ENCODE measurements at regions not wholly inside any gene's neighbourhood (a gene's known extent, or its start where the extent isn't known, plus 50 kb on each side); places are given as distances from the start of the nearest gene placed in this dataset.

DNA sequence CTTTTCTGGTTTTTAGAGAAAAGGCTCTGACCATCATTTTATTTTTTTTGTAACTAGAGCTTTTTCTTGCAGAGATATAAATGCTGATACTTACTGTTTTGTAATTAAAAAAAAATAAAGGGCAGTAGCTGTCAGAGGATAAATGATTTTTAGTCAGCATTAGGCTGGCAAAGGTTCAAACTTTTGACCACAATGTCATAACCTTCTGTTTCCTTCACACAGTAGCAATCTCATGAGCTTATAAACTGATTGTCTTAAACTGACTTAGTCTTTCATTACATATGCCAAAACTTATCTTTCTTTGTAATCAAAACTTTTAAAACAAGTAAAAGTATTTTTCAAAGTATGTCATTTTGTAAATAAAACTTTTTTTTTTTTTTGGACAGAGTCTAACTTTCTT is 841.9 kb downstream of the OTOL1 start:
- Histone ChIP-seq H3K36me3 (ENCODE audit: control insufficient read depth, insufficient read depth, low read length) (no peaks in the 10 kb centered on the region), H3K4me3 (replicated peaks; ENCODE audit: low read depth, low read length) (no peak overlapping the region), H3K27me3 (replicated peaks; ENCODE audit: control insufficient read depth, insufficient read depth, low read length) (no peaks in the 10 kb centered on the region)
- TF ChIP-seq, protein P1, sequence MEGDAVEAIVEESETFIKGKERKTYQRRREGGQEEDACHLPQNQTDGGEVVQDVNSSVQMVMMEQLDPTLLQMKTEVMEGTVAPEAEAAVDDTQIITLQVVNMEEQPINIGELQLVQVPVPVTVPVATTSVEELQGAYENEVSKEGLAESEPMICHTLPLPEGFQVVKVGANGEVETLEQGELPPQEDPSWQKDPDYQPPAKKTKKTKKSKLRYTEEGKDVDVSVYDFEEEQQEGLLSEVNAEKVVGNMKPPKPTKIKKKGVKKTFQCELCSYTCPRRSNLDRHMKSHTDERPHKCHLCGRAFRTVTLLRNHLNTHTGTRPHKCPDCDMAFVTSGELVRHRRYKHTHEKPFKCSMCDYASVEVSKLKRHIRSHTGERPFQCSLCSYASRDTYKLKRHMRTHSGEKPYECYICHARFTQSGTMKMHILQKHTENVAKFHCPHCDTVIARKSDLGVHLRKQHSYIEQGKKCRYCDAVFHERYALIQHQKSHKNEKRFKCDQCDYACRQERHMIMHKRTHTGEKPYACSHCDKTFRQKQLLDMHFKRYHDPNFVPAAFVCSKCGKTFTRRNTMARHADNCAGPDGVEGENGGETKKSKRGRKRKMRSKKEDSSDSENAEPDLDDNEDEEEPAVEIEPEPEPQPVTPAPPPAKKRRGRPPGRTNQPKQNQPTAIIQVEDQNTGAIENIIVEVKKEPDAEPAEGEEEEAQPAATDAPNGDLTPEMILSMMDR (IDR thresholded peaks at IDR 0.05; ENCODE audit: insufficient read depth, low read length, poor library complexity, severe bottlenecking): no peak
- DNase-seq (ENCODE audit: extremely low read depth, insufficient read length): no peak

DNA sequence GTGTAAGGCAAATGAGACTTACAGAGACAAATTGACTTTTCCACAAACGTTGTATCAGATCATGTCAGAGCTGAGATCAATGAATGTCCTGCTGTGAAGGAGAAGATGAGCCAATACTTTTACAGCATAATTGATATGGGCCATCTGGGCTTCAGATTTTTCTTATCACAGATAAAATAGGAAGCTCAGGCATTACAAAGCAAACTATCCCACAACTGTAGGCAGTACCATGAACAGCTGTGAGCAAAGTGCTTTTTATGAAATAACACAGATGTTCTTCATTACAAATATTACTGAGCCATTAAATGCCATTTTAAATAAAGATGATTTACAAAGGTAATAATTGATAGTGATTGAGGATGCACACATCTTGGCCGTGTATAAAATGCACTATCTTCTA is 852.3 kb downstream of the OTOL1 start:
- Histone ChIP-seq H3K4me3 (replicated peaks; ENCODE audit: low read depth, low read length) (no peak overlapping the region), H3K36me3 (ENCODE audit: control insufficient read depth, insufficient read depth, low read length) (no peaks in the 10 kb centered on the region)
- TF ChIP-seq, protein P1 (IDR thresholded peaks at IDR 0.05; ENCODE audit: insufficient read depth, low read length, poor library complexity, severe bottlenecking): no peak

DNA sequence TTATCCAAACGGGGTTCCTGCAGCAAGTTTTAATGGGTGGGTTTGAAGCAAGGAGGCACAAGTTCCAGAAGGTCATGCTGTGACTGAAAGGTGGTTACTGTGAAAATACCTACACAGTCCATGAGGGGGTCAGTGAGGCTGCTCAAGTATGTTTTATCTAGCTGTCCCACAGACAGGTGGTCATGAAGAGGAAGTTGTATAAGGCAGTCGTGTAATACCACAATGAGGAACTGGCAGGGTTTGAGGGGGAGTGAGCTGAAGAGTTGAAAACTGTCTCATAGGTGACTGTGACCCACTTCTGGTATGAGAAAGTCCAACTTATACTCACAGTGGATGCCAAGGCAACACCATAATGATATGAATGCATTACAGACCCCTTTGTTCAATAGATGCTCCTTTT is 856.8 kb downstream of the OTOL1 start:
- Histone ChIP-seq H3K27me3 (replicated peaks; ENCODE audit: control insufficient read depth, insufficient read depth, low read length) (no peaks in the 10 kb centered on the region), H3K36me3 (ENCODE audit: control insufficient read depth, insufficient read depth, low read length) (no peaks in the 10 kb centered on the region), H3K4me3 (replicated peaks; ENCODE audit: low read depth, low read length) (no peak overlapping the region)
- DNase-seq (ENCODE audit: extremely low read depth, insufficient read length): no peak
- TF ChIP-seq, protein P1 (IDR thresholded peaks at IDR 0.05; ENCODE audit: insufficient read depth, low read length, poor library complexity, severe bottlenecking): no peak

More for the DNA sequence above, 852.3 kb downstream of the OTOL1 start:
- H3K27me3 ChIP-seq (replicated peaks; ENCODE audit: control insufficient read depth, insufficient read depth, low read length): no peaks in the 10 kb centered on the region
- DNase-seq (ENCODE audit: extremely low read depth, insufficient read length): no peak

DNA sequence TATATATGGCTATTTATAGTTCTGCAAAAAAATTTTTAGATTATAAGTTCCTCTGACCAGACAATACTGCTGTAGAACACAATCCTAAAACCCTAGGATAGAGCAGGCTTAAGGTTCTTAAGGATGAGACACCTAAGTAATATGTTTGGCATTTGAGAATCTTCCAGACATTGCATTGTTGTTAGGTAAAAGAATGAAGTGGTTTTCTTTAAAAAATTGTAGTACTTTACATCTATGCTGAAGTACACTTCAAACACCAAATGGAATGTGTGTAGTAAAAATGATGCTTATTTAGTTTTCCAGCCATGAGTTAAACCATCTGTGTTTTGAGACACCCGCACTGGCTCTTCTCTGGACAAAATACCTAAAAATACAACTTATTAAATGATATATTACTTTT is 857.7 kb downstream of the OTOL1 start:
- H3K4me3 ChIP-seq (replicated peaks; ENCODE audit: low read depth, low read length): no peak overlapping the region
- no peaks in the 10 kb centered on the region for H3K36me3 ChIP-seq (ENCODE audit: control insufficient read depth, insufficient read depth, low read length)
- DNase-seq (ENCODE audit: extremely low read depth, insufficient read length): no peak
- no peaks in the 10 kb centered on the region for H3K27me3 ChIP-seq (replicated peaks; ENCODE audit: control insufficient read depth, insufficient read depth, low read length)
- TF ChIP-seq, protein P1 (IDR thresholded peaks at IDR 0.05; ENCODE audit: insufficient read depth, low read length, poor library complexity, severe bottlenecking): no peak

DNA sequence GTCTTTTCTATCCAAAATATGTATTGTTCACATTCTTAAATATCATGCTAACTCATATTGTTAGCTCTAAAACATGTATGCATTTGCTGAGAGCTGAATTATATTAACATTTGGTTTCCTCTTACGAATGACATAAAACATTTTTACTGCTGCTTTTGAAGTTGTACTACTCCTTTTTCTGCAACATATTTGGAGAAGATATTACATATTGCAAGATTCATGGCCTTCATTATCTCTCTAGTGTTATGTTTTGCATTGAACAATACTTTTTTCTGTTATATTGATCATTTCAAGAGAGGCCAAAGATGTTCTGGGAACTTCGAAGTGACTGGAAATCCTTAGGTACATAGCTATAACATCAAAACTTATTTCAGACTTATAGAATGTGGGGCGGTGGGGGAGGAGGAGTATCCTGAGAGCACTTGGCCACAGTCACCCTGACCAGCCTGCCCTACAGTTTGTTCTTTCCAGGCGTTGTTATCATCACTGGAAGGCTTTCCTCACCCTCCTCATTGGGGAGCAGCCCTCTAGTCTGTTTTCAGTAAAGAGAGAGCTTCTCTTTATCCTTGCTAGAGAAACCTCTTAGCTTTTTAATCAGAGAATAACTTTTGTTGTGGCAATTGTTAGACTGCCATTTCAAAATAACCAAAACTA is 868.6 kb downstream of the OTOL1 start:
- H3K27me3 ChIP-seq (replicated peaks; ENCODE audit: control insufficient read depth, insufficient read depth, low read length): no peaks in the 10 kb centered on the region
- no peak overlapping the region for H3K4me3 ChIP-seq (replicated peaks; ENCODE audit: low read depth, low read length)
- no peak for DNase-seq (ENCODE audit: extremely low read depth, insufficient read length)

More for the DNA sequence above, 868.6 kb downstream of the OTOL1 start:
- no peaks in the 10 kb centered on the region for H3K36me3 ChIP-seq (ENCODE audit: control insufficient read depth, insufficient read depth, low read length)
- TF ChIP-seq, protein P1 (IDR thresholded peaks at IDR 0.05; ENCODE audit: insufficient read depth, low read length, poor library complexity, severe bottlenecking): no peak
